ENCODE measurements at regions not wholly inside any gene's neighbourhood (a gene's known extent, or its start where the extent isn't known, plus 50 kb on each side); places are given as distances from the start of the nearest gene placed in this dataset.
"Not testable (repeated sequence)": the region's sequence is repeated elsewhere in the genome, so short reads cannot be mapped to it uniquely, and the experiment has no call there.

GRCh38 chr7:125823538-125823937, 893.9 kb upstream of the POT1 start:
- intact Hi-C loops (cut with micrococcal nuclease; ENCODE audit: unreplicated experiment): no loop called here
- H3K4me3 ChIP-seq (ENCODE audit: low read depth, low read length): no peak overlapping the region
- POLR2A ChIA-PET: no interaction called here
- BruUV-seq (replicated peaks): no TSS peak
- no peaks in the 10 kb centered on the region for H3K9me3 ChIP-seq
- no peak overlapping the region for H3K27ac Mint-ChIP-seq (ENCODE audit: unreplicated experiment)
- H3K4me3 Mint-ChIP-seq (ENCODE audit: unreplicated experiment): no peak overlapping the region
- no peaks in the 10 kb centered on the region for H3K36me3 Mint-ChIP-seq (ENCODE audit: insufficient read depth, unreplicated experiment)
- no peak for TF ChIP-seq CTCF (IDR thresholded peaks at IDR 0.05; ENCODE audit: insufficient read depth in 1 of 2, low read depth in 1 of 2, low read length in 1 of 2, severe bottlenecking in 1 of 2, unreplicated experiment in 1 of 2)
- H3K4me1 Mint-ChIP-seq (ENCODE audit: low read depth, unreplicated experiment): no peaks in the 10 kb centered on the region
- CTCF ChIA-PET: no interaction called here
- H3K4me1 ChIP-seq: no peaks in the 10 kb centered on the region
- H3K9me3 Mint-ChIP-seq (ENCODE audit: unreplicated experiment): no peaks in the 10 kb centered on the region
- no peaks in the 10 kb centered on the region for H3K27me3 Mint-ChIP-seq (ENCODE audit: insufficient read depth, unreplicated experiment)
- no peaks in the 10 kb centered on the region for H3K27me3 ChIP-seq (replicated peaks; ENCODE audit: control insufficient read depth, insufficient read depth, low read length)
- H3K36me3 ChIP-seq (ENCODE audit: control insufficient read depth, insufficient read depth, low read length): no peaks in the 10 kb centered on the region
- DNase-seq: no peak

- no peak for DNase-seq
- H3K27me3 Mint-ChIP-seq (ENCODE audit: insufficient read depth, unreplicated experiment): no peaks in the 10 kb centered on the region
- BruUV-seq (replicated peaks): no TSS peak
- H3K36me3 Mint-ChIP-seq (ENCODE audit: insufficient read depth, unreplicated experiment): no peaks in the 10 kb centered on the region
- no peak overlapping the region for H3K4me3 Mint-ChIP-seq (ENCODE audit: unreplicated experiment)
- no peaks in the 10 kb centered on the region for H3K9me3 Mint-ChIP-seq (ENCODE audit: unreplicated experiment)
- Histone ChIP-seq H3K9me3 (no peaks in the 10 kb centered on the region), H3K27me3 (replicated peaks; ENCODE audit: control insufficient read depth, insufficient read depth, low read length) (no peaks in the 10 kb centered on the region), H3K4me3 (ENCODE audit: low read depth, low read length) (no peak overlapping the region), H3K4me1 (no peaks in the 10 kb centered on the region), H3K36me3 (ENCODE audit: control insufficient read depth, insufficient read depth, low read length) (no peaks in the 10 kb centered on the region)
- H3K27ac Mint-ChIP-seq (ENCODE audit: unreplicated experiment): no peak overlapping the region
- ChIA-PET CTCF (no interaction called here), POLR2A (no interaction called here)
- H3K4me1 Mint-ChIP-seq (ENCODE audit: low read depth, unreplicated experiment): no peaks in the 10 kb centered on the region
- intact Hi-C loops (cut with micrococcal nuclease; ENCODE audit: unreplicated experiment): no loop called here
- no peak for TF ChIP-seq CTCF (IDR thresholded peaks at IDR 0.05; ENCODE audit: insufficient read depth in 1 of 2, low read depth in 1 of 2, low read length in 1 of 2, severe bottlenecking in 1 of 2, unreplicated experiment in 1 of 2)
Measured at GRCh38 chr7:125820495-125820894, 890.9 kb upstream of the POT1 start.

GRCh38 chr7:125814100-125814499, 884.5 kb upstream of the POT1 start:
- intact Hi-C loops (cut with micrococcal nuclease; ENCODE audit: unreplicated experiment): no loop called here
- peaks cover 2% of the 10 kb centered on the region for H3K27me3 Mint-ChIP-seq (ENCODE audit: insufficient read depth, unreplicated experiment)
- no peaks in the 10 kb centered on the region for H3K9me3 ChIP-seq
- no peaks in the 10 kb centered on the region for H3K9me3 Mint-ChIP-seq (ENCODE audit: unreplicated experiment)
- BruUV-seq (replicated peaks): no TSS peak
- H3K27me3 ChIP-seq (replicated peaks; ENCODE audit: control insufficient read depth, insufficient read depth, low read length): no peaks in the 10 kb centered on the region
- H3K36me3 ChIP-seq (ENCODE audit: control insufficient read depth, insufficient read depth, low read length): no peaks in the 10 kb centered on the region
- POLR2A ChIA-PET: no interaction called here
- no peaks in the 10 kb centered on the region for H3K36me3 Mint-ChIP-seq (ENCODE audit: insufficient read depth, unreplicated experiment)
- no peaks in the 10 kb centered on the region for H3K4me1 Mint-ChIP-seq (ENCODE audit: low read depth, unreplicated experiment)
- H3K4me3 Mint-ChIP-seq (ENCODE audit: unreplicated experiment): no peak overlapping the region
- no peak for DNase-seq
- H3K4me3 ChIP-seq (ENCODE audit: low read depth, low read length): no peak overlapping the region
- no peak overlapping the region for H3K27ac Mint-ChIP-seq (ENCODE audit: unreplicated experiment)
- TF ChIP-seq CTCF (IDR thresholded peaks at IDR 0.05; ENCODE audit: insufficient read depth in 1 of 2, low read depth in 1 of 2, low read length in 1 of 2, severe bottlenecking in 1 of 2, unreplicated experiment in 1 of 2): no peak
- no peaks in the 10 kb centered on the region for H3K4me1 ChIP-seq
- CTCF ChIA-PET: no interaction called here

GRCh38 chr7:125806491-125806890, 876.9 kb upstream of the POT1 start:
- H3K36me3 Mint-ChIP-seq (ENCODE audit: insufficient read depth, unreplicated experiment); intact Hi-C loops (cut with micrococcal nuclease; ENCODE audit: unreplicated experiment); POLR2A ChIA-PET; H3K9me3 ChIP-seq; H3K9me3 Mint-ChIP-seq (ENCODE audit: unreplicated experiment); H3K27me3 Mint-ChIP-seq (ENCODE audit: insufficient read depth, unreplicated experiment); H3K27me3 ChIP-seq (replicated peaks; ENCODE audit: control insufficient read depth, insufficient read depth, low read length); H3K4me3 Mint-ChIP-seq (ENCODE audit: unreplicated experiment); H3K4me1 ChIP-seq; H3K4me1 Mint-ChIP-seq (ENCODE audit: low read depth, unreplicated experiment); DNase-seq; BruUV-seq (replicated peaks); H3K4me3 ChIP-seq (ENCODE audit: low read depth, low read length); H3K27ac Mint-ChIP-seq (ENCODE audit: unreplicated experiment); H3K36me3 ChIP-seq (ENCODE audit: control insufficient read depth, insufficient read depth, low read length); CTCF ChIA-PET: not testable (repeated sequence)

All from Caco-2 (cell line).